Gastrocnemius medialis (tissue), 4 donors: ENCODE measurements at regions not wholly inside any gene's neighbourhood (a gene's known extent, or its start where the extent isn't known, plus 50 kb on each side); places are given as distances from the start of the nearest gene placed in this dataset.
"Not testable (repeated sequence)": the region's sequence is repeated elsewhere in the genome, so short reads cannot be mapped to it uniquely, and the experiment has no call there.

Source experiments
- ATAC-seq, 2 donors: fragments of 150-250 bp; one replicate each; pipeline ENCODE4 v1.9.1; 2016
- DNase-seq, 2 donors: peaks; one replicate each; pipeline ENCODE4 v3.0.0-alpha.2; 2019
- H3K27ac ChIP-seq, 4 donors: fragments of 200-600 bp; sonication (generic); 1 replicate in 1 of 4; 2 replicates in 3 of 4; pipeline ENCODE4 v1.5.1; 2016 to 2018; ENCODE audit warnings: mild to moderate bottlenecking in 2 of 4, moderate library complexity in 1 of 4
- H3K27me3 ChIP-seq, 3 donors: fragments of 200-600 bp; sonication (generic) in 2 of 3; 1 replicate in 1 of 3; 2 replicates in 2 of 3; pipeline versions ENCODE4 v1.5.1 to v1.6.0; 2016 to 2019; ENCODE audit warnings: mild to moderate bottlenecking in 1 of 3, moderate library complexity in 1 of 3
- H3K36me3 ChIP-seq, 2 donors: fragments of 200-600 bp; sonication (generic) in 1 of 2; one replicate each; pipeline ENCODE4 v1.5.1; 2017 to 2018
- H3K4me1 ChIP-seq, 2 donors: fragments of 200-600 bp; sonication (generic) in 1 of 2; one replicate each; pipeline ENCODE4 v1.5.1; 2016 to 2017; ENCODE audit warnings: mild to moderate bottlenecking in 2 of 2
- H3K4me3 ChIP-seq, 4 donors: fragments of 200-600 bp; sonication (generic) in 3 of 4; 1 replicate in 1 of 4; 2 replicates in 3 of 4; pipeline ENCODE4 v1.5.1; 2016 to 2019; ENCODE audit warnings: mild to moderate bottlenecking in 2 of 4
- H3K9me3 ChIP-seq, 3 donors: fragments of 200-600 bp; sonication (generic) in 2 of 3; 1 replicate in 1 of 3; 2 replicates in 2 of 3; pipeline ENCODE4 v1.5.1; 2016 to 2019
- CTCF ChIP-seq, 5 experiments: fragments of 450-650 bp in 3 of 5; fragments of 200-600 bp in 2 of 5; sonication (generic) in 2 of 5; IDR thresholded peaks in 4 of 5; conservative IDR thresholded peaks in 1 of 5; 1 replicate in 4 of 5; 2 replicates in 1 of 5; pipeline ENCODE4 v1.5.1; 2016 to 2019; ENCODE audit warnings: antibody characterized with exemption in 5 of 5, mild to moderate bottlenecking in 3 of 5, moderate library complexity in 3 of 5
- POLR2A ChIP-seq, 2 donors: fragments of 450-650 bp; IDR thresholded peaks; one replicate each; pipeline ENCODE4 v1.6.1; 2017; ENCODE audit warnings: antibody characterized with exemption in 2 of 2, mild to moderate bottlenecking in 2 of 2, moderate library complexity in 2 of 2
- in situ Hi-C, 4 donors: fragments of 200-750 bp; cut with MboI; loops; one replicate each; pipeline versions ENCODE4 v1.15.0 to v1.8.0; 2017; ENCODE audit warnings: low sequenced_read_pairs in 4 of 4
- intact Hi-C: fragments of 100-400 bp; cut with DNase I; formaldehyde crosslinking; loops from one replicate; pipeline ENCODE4 v1.15.1; 2023; ENCODE audit warnings: low total_unique reads

GRCh38 chr1:4133297-4133938 is 233.3 kb upstream of the C1orf174 start:
- Histone ChIP-seq H3K4me3 (no peak overlapping the region), H3K36me3 (no peaks in the 10 kb centered on the region), H3K27me3 (peaks cover 0 to 3% (median 0%) of the 10 kb centered on the region in 3 donors), H3K9me3 (no peaks in the 10 kb centered on the region), H3K4me1 (no peaks in the 10 kb centered on the region), H3K27ac (no peak overlapping the region)
- DNase-seq (no peak), ATAC-seq (no peak)
- intact Hi-C loops (no loop called here), in situ Hi-C loops (no loop called here)
- TF ChIP-seq CTCF (IDR thresholded peaks at IDR 0.05 in 4 of 5, conservative IDR thresholded peaks at IDR 0.05 in 1 of 5), result no peak
- TF ChIP-seq POLR2A (IDR thresholded peaks at IDR 0.05), result no peak

- no peak for TF ChIP-seq POLR2A (IDR thresholded peaks at IDR 0.05)
- no peak for TF ChIP-seq CTCF (IDR thresholded peaks at IDR 0.05 in 4 of 5, conservative IDR thresholded peaks at IDR 0.05 in 1 of 5)
- no peaks in the 10 kb centered on the region for H3K4me1 ChIP-seq
- no peak overlapping the region for H3K27ac ChIP-seq
- H3K27me3 ChIP-seq, result peaks cover 0 to 3% (median 0%) of the 10 kb centered on the region in 3 donors
- DNase-seq, result no peak
- no peaks in the 10 kb centered on the region for H3K36me3 ChIP-seq
- no peaks in the 10 kb centered on the region for H3K9me3 ChIP-seq
- intact Hi-C loops, result no loop called here
- in situ Hi-C loops, result no loop called here
- ATAC-seq, result no peak
- H3K4me3 ChIP-seq, result no peak overlapping the region
These were observed 233.9 kb upstream of the C1orf174 start for GRCh38 chr1:4133939-4134321.

GRCh38 chr1:4135853-4136252 is 235.8 kb upstream of the C1orf174 start:
- intact Hi-C loops, H3K4me1 ChIP-seq, ATAC-seq, H3K27ac ChIP-seq, in situ Hi-C loops, H3K4me3 ChIP-seq, H3K9me3 ChIP-seq, DNase-seq, H3K27me3 ChIP-seq, H3K36me3 ChIP-seq: not testable (repeated sequence)

- in situ Hi-C loops (no loop called here), intact Hi-C loops (no loop called here)
- TF ChIP-seq CTCF (IDR thresholded peaks at IDR 0.05 in 4 of 5, conservative IDR thresholded peaks at IDR 0.05 in 1 of 5) (no peak), POLR2A (IDR thresholded peaks at IDR 0.05) (no peak)
- ATAC-seq, result no peak
- no peak overlapping the region for H3K4me3 ChIP-seq
- H3K36me3 ChIP-seq, result no peaks in the 10 kb centered on the region
- H3K9me3 ChIP-seq, result no peaks in the 10 kb centered on the region
- DNase-seq, result no peak
- H3K27ac ChIP-seq, result no peak overlapping the region
- no peaks in the 10 kb centered on the region for H3K4me1 ChIP-seq
- H3K27me3 ChIP-seq, result peaks cover 0 to 3% (median 2%) of the 10 kb centered on the region in 3 donors
These were observed 237.7 kb upstream of the C1orf174 start for GRCh38 chr1:4137621-4138415.

GRCh38 chr1:4139646-4140045 is 239.6 kb upstream of the C1orf174 start:
- Histone ChIP-seq H3K27ac (no peak overlapping the region), H3K36me3 (no peaks in the 10 kb centered on the region), H3K4me3 (no peak overlapping the region), H3K4me1 (no peaks in the 10 kb centered on the region), H3K27me3 (peaks cover 0 to 2% (median 0%) of the 10 kb centered on the region in 3 donors), H3K9me3 (no peaks in the 10 kb centered on the region)
- DNase-seq (no peak), ATAC-seq (no peak)
- in situ Hi-C loops, result no loop called here
- TF ChIP-seq CTCF (IDR thresholded peaks at IDR 0.05 in 4 of 5, conservative IDR thresholded peaks at IDR 0.05 in 1 of 5) (no peak), POLR2A (IDR thresholded peaks at IDR 0.05) (no peak)
- intact Hi-C loops, result no loop called here
